ENCODE measurements at regions not wholly inside any gene's neighbourhood (a gene's known extent, or its start where the extent isn't known, plus 50 kb on each side); places are given as distances from the start of the nearest gene placed in this dataset.

DNA sequence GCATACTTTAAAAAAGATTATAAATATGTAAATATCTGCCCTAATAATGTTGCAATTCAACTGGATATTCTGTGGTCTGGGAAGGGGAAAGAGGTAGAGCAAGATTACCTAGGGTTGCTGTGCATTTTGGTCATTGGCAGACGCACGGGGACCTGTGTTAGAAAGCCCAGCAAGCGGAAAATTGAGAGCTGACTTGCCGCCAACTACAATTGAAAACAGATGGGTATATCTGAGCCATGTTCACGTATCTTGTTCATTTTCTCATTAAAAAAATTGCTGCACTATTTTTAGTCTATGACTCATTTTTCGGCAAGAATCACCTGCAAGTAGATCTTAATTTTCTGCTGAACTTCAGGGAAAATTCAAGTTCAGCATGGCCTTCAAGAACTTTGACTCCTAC lies 308.5 kb upstream of the TMTC4 start:
- H3K27ac ChIP-seq (replicated peaks), result no peak overlapping the region
- H3K4me3 ChIP-seq (replicated peaks; ENCODE audit: insufficient read depth, low read length), result no peak overlapping the region
- TF ChIP-seq SPI1 (IDR thresholded peaks at IDR 0.05; ENCODE audit: borderline replicate concordance, low read depth) (no peak), CTCF (IDR thresholded peaks at IDR 0.05; ENCODE audit: insufficient read depth, low read length) (no peak)
- TF ChIP-seq, protein P1, sequence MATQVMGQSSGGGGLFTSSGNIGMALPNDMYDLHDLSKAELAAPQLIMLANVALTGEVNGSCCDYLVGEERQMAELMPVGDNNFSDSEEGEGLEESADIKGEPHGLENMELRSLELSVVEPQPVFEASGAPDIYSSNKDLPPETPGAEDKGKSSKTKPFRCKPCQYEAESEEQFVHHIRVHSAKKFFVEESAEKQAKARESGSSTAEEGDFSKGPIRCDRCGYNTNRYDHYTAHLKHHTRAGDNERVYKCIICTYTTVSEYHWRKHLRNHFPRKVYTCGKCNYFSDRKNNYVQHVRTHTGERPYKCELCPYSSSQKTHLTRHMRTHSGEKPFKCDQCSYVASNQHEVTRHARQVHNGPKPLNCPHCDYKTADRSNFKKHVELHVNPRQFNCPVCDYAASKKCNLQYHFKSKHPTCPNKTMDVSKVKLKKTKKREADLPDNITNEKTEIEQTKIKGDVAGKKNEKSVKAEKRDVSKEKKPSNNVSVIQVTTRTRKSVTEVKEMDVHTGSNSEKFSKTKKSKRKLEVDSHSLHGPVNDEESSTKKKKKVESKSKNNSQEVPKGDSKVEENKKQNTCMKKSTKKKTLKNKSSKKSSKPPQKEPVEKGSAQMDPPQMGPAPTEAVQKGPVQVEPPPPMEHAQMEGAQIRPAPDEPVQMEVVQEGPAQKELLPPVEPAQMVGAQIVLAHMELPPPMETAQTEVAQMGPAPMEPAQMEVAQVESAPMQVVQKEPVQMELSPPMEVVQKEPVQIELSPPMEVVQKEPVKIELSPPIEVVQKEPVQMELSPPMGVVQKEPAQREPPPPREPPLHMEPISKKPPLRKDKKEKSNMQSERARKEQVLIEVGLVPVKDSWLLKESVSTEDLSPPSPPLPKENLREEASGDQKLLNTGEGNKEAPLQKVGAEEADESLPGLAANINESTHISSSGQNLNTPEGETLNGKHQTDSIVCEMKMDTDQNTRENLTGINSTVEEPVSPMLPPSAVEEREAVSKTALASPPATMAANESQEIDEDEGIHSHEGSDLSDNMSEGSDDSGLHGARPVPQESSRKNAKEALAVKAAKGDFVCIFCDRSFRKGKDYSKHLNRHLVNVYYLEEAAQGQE (IDR thresholded peaks at IDR 0.05; ENCODE audit: insufficient replicate concordance, low read depth), result no peak
- H3K27me3 ChIP-seq (ENCODE audit: insufficient read depth, poor library complexity, severe bottlenecking), result peaks cover 2% of the 10 kb centered on the region
- no peak for DNase-seq (ENCODE audit: low read depth in 1 of 2, low spot score in 1 of 2)

DNA sequence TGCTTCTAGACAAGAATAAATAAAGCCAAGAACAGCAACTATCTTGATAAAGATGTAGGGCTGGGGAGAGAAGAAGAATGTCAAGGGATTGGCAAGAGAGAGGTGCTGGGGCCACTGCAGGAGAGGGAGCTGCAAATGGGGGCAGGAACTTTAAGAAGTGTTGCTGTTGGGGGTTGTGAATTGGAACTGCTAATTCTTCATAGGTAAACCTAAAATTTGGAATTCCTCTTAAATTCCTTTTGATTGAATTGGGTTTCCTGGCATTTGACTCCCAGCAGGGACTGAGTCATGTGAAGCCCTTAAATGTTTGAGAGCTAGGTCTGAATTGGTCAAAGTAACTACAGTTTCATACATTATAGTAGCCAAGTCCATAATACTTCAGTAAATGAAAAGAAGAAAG lies 305.6 kb upstream of the TMTC4 start:
- Histone ChIP-seq H3K27ac (replicated peaks) (no peak overlapping the region), H3K4me3 (replicated peaks; ENCODE audit: insufficient read depth, low read length) (no peak overlapping the region), H3K27me3 (ENCODE audit: insufficient read depth, poor library complexity, severe bottlenecking) (peaks cover 6% of the 10 kb centered on the region)
- no peak for DNase-seq (ENCODE audit: low read depth in 1 of 2, low spot score in 1 of 2)
- no peak for TF ChIP-seq SPI1 (IDR thresholded peaks at IDR 0.05; ENCODE audit: borderline replicate concordance, low read depth)
- TF ChIP-seq GABPA (IDR thresholded peaks at IDR 0.05; ENCODE audit: low read depth), result no peak
- TF ChIP-seq CTCF (IDR thresholded peaks at IDR 0.05; ENCODE audit: insufficient read depth, low read length), result no peak
- no peak for TF ChIP-seq POLR2AphosphoS5 (IDR thresholded peaks at IDR 0.05; ENCODE audit: low read depth)
- TF ChIP-seq, protein P1 (IDR thresholded peaks at IDR 0.05; ENCODE audit: insufficient replicate concordance, low read depth), result no peak

GRCh38 chr13:100977841-100978240 lies 303.2 kb upstream of the TMTC4 start:
- Histone ChIP-seq H3K27ac (replicated peaks) (no peak overlapping the region), H3K4me3 (replicated peaks; ENCODE audit: insufficient read depth, low read length) (no peak overlapping the region), H3K27me3 (ENCODE audit: insufficient read depth, poor library complexity, severe bottlenecking) (peaks cover 6% of the 10 kb centered on the region)
- DNase-seq (ENCODE audit: low read depth in 1 of 2, low spot score in 1 of 2), result no peak
- TF ChIP-seq, protein P1 (IDR thresholded peaks at IDR 0.05; ENCODE audit: insufficient replicate concordance, low read depth), result no peak
- no peak for TF ChIP-seq GABPA (IDR thresholded peaks at IDR 0.05; ENCODE audit: low read depth)
- TF ChIP-seq SPI1 (IDR thresholded peaks at IDR 0.05; ENCODE audit: borderline replicate concordance, low read depth), result no peak
- no peak for TF ChIP-seq POLR2AphosphoS5 (IDR thresholded peaks at IDR 0.05; ENCODE audit: low read depth)
- no peak for TF ChIP-seq CTCF (IDR thresholded peaks at IDR 0.05; ENCODE audit: insufficient read depth, low read length)
